SK-N-MC (cell line): ENCODE measurements at regions not wholly inside any gene's neighbourhood (a gene's known extent, or its start where the extent isn't known, plus 50 kb on each side); places are given as distances from the start of the nearest gene placed in this dataset.

Experiments used
- EZH2 ChIP-seq: fragments of 200-600 bp; sonication (generic); IDR thresholded peaks from one replicate; pipeline ENCODE4 v1.6.1; 2017; ENCODE audit warnings: antibody characterized with exemption
- FOXP2 ChIP-seq: optimal IDR thresholded peaks from 2 replicates; pipeline ENCODE3; 2011; ENCODE audit warnings: mild to moderate bottlenecking, moderate library complexity; ENCODE audit not compliant: insufficient read depth; ENCODE audit errors: extremely low read length, control extremely low read depth
- POLR2AphosphoS5 ChIP-seq: IDR thresholded peaks from 2 replicates; pipeline ENCODE4 v1.6.1; 2012; ENCODE audit warnings: mild to moderate bottlenecking, low read depth, low read length, borderline replicate concordance

GRCh38 chr2:175304541-175304940, 123.0 kb upstream of the ATP5MC3 start:
- TF ChIP-seq EZH2 (no peak), POLR2AphosphoS5 (no peak), FOXP2 (no peak)
